Activated T-cell treated with anti-CD3 and anti-CD28 coated beads, Interleukin-2, amount 50 U/mL, for 72 hours (primary cell): ENCODE measurements at regions not wholly inside any gene's neighbourhood (a gene's known extent, or its start where the extent isn't known, plus 50 kb on each side); places are given as distances from the start of the nearest gene placed in this dataset.

Experiments used
- ATAC-seq, 2 donors: fragments of 150-1000 bp; cut with Tn5 transposase; replicated peaks in 1 of 2; 2 replicates each; pipeline ENCODE4 v1.10.0; 2021; ENCODE audit warnings: moderate library complexity in 2 of 2, mild to moderate bottlenecking in 1 of 2
- DNase-seq, 2 donors: peaks; one replicate each; pipeline ENCODE4 v3.0.0; 2021 to 2022; ENCODE audit warnings: mixed read lengths in 1 of 2
- H3K27ac Mint-ChIP-seq: one replicate; pipeline ENCODE4 v1.8.0; 2022; ENCODE audit warnings: mild to moderate bottlenecking, moderate library complexity, mixed read lengths
- H3K27me3 Mint-ChIP-seq: one replicate; pipeline ENCODE4 v1.8.0; 2022; ENCODE audit warnings: low read depth, mixed read lengths
- H3K36me3 Mint-ChIP-seq, 2 donors: one replicate each; pipeline ENCODE4 v1.8.0; 2022; ENCODE audit warnings: mixed read lengths in 2 of 2, mild to moderate bottlenecking in 1 of 2; ENCODE audit not compliant: insufficient read depth in 2 of 2
- H3K4me1 Mint-ChIP-seq: one replicate; pipeline ENCODE4 v1.8.0; 2022; ENCODE audit warnings: low read depth, mixed read lengths
- H3K4me3 Mint-ChIP-seq, 2 donors: one replicate each; pipeline ENCODE4 v1.8.0; 2022; ENCODE audit warnings: mild to moderate bottlenecking in 2 of 2, mixed read lengths in 2 of 2, moderate library complexity in 2 of 2
- H3K9me3 Mint-ChIP-seq, 2 donors: one replicate each; pipeline ENCODE4 v1.8.0; 2022; ENCODE audit warnings: mixed read lengths in 2 of 2

- no peaks in the 10 kb centered on the region for H3K4me1 Mint-ChIP-seq
- ATAC-seq = no peak
- H3K27me3 Mint-ChIP-seq = peaks cover 21% of the 10 kb centered on the region
- no peaks in the 10 kb centered on the region for H3K36me3 Mint-ChIP-seq
- H3K27ac Mint-ChIP-seq = no peak overlapping the region
- DNase-seq = no peak
- H3K4me3 Mint-ChIP-seq = no peak overlapping the region
- H3K9me3 Mint-ChIP-seq = no peaks in the 10 kb centered on the region
Observed at GRCh38 chr15:62912282-62912681, 130.3 kb upstream of the TPM1 start.

DNA sequence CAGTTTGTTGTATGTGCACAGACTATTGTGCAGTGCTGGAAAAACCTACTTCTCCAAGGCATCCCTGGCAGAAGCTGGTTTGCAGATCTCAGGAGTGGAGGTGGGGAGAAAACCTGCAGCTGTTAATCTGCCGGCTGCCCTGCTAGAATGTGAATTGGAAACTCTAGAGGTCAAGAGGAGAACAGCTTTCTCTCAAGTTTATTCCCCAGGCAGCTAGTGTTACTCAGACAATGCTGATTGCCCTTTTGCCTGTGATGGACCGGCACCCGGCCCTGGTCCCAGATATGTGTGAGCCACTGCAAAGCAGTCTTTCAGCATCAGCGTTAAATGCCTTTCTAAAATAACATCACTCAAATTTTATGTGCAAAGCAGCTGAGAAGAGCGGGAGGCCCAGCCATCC is 129.7 kb upstream of the TPM1 start:
- no peaks in the 10 kb centered on the region for H3K4me1 Mint-ChIP-seq
- no peak overlapping the region for H3K4me3 Mint-ChIP-seq
- no peak overlapping the region for H3K27ac Mint-ChIP-seq
- H3K9me3 Mint-ChIP-seq = no peaks in the 10 kb centered on the region
- ATAC-seq (no peak), DNase-seq (no peak)
- H3K36me3 Mint-ChIP-seq = no peaks in the 10 kb centered on the region
- peaks cover 25% of the 10 kb centered on the region for H3K27me3 Mint-ChIP-seq

GRCh38 chr15:62913246-62913645 is 129.3 kb upstream of the TPM1 start:
- DNase-seq = no peak
- H3K4me3 Mint-ChIP-seq = no peak overlapping the region
- H3K27me3 Mint-ChIP-seq = peaks cover 27% of the 10 kb centered on the region
- ATAC-seq = no peak
- H3K4me1 Mint-ChIP-seq = no peaks in the 10 kb centered on the region
- no peaks in the 10 kb centered on the region for H3K9me3 Mint-ChIP-seq
- no peak overlapping the region for H3K27ac Mint-ChIP-seq
- no peaks in the 10 kb centered on the region for H3K36me3 Mint-ChIP-seq

- H3K36me3 Mint-ChIP-seq = no peaks in the 10 kb centered on the region
- no peaks in the 10 kb centered on the region for H3K9me3 Mint-ChIP-seq
- ATAC-seq (no peak), DNase-seq (no peak)
- H3K4me3 Mint-ChIP-seq = no peak overlapping the region
- peaks cover 27% of the 10 kb centered on the region for H3K27me3 Mint-ChIP-seq
- no peaks in the 10 kb centered on the region for H3K4me1 Mint-ChIP-seq
- H3K27ac Mint-ChIP-seq = no peak overlapping the region
Observed at GRCh38 chr15:62914461-62915079, 128.0 kb upstream of the TPM1 start.

DNA sequence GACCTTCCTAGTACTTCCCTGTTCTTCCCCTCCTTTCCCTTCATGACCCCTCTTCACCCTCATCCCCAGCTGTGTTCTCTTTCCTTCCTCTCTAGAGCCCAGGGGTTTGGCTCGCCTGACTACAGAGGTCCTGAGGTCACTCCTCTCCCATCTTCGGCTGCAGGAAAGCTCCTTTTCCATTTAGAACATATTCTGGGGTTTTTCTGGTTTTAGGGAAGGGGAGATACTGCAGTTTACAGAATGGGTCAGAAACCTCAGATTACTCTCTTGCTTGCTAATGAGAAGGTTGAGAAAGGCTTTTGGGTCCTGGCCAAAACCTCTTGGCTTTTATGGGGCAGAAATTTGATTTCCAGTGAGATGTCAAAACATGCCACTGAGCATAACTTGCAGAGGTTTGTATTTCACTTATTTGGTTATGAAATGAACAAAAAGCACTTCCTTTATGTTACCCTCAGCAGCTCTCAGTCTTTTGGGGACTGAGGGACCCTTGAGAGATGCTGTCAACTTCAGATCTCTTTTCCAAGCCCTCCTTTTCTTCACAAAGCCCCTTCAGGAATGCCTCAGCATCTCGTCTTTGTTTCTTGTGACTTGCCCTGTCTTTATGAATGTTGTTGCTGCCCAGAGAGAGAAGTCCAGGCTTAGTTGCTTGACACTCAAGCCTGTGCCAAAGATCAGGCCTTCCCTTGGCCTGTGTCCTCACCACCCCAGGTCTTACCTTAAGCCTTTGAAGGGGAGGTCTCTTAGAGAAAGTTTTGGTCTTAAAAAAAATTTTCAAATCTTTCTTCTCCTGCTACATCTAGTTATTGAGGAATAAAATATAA is 121.7 kb upstream of the TPM1 start:
- no peak overlapping the region for H3K4me3 Mint-ChIP-seq
- no peaks in the 10 kb centered on the region for H3K4me1 Mint-ChIP-seq
- no peak overlapping the region for H3K27ac Mint-ChIP-seq
- ATAC-seq (no peak), DNase-seq (no peak)
- no peaks in the 10 kb centered on the region for H3K36me3 Mint-ChIP-seq
- no peaks in the 10 kb centered on the region for H3K9me3 Mint-ChIP-seq
- peaks cover 6% of the 10 kb centered on the region for H3K27me3 Mint-ChIP-seq

GRCh38 chr15:62922514-62922913 is 120.0 kb upstream of the TPM1 start:
- DNase-seq (no peak), ATAC-seq (no peak)
- Mint-ChIP-seq H3K27ac (no peak overlapping the region), H3K4me1 (no peaks in the 10 kb centered on the region), H3K36me3 (no peaks in the 10 kb centered on the region), H3K9me3 (no peaks in the 10 kb centered on the region), H3K4me3 (no peak overlapping the region), H3K27me3 (peaks cover 5% of the 10 kb centered on the region)

DNA sequence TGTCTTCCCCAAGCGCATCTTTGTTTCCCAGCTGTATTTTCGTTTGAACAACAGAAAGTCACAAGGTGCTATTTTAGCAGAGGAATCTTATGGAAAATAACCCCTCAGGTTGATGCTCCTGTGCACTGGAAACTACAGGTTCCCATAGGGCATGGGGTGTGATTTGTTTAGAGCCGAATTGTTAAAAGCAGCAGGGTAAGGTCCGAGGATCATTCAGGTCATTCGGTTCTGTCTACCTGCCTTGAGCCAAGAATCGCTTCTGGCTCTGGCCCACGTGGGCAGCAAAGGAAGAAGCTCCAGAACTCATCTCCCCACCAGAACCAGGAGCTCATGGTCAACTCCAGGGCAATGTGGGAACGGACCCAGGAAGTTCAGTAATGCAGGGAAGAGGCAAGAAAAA is 116.7 kb upstream of the TPM1 start:
- no peaks in the 10 kb centered on the region for H3K4me1 Mint-ChIP-seq
- no peak overlapping the region for H3K4me3 Mint-ChIP-seq
- DNase-seq = no peak
- H3K27me3 Mint-ChIP-seq = peaks cover 7% of the 10 kb centered on the region
- no peaks in the 10 kb centered on the region for H3K9me3 Mint-ChIP-seq
- no peak for ATAC-seq
- no peaks in the 10 kb centered on the region for H3K36me3 Mint-ChIP-seq
- no peak overlapping the region for H3K27ac Mint-ChIP-seq

DNA sequence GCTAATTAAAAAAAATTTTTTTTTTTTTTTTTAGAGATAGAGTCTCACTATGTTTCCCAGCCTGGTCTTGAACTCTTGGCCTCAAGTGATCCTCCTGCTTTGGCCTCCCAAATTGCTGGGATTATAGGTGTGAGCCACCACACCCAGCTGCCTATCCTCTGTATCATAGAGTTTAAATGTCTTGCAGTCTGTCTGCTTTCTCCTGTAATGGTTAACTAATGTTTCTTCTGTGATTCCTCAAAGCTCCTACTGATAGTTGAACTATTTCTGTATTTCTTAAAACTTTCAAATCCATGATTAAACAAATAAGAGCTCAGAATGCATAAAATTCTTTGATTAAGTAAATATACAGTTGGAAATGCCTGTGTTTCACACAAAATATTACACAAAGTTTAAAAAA is 115.4 kb upstream of the TPM1 start:
- no peaks in the 10 kb centered on the region for H3K9me3 Mint-ChIP-seq
- ATAC-seq (no peak), DNase-seq (no peak)
- H3K36me3 Mint-ChIP-seq = no peaks in the 10 kb centered on the region
- H3K4me3 Mint-ChIP-seq = no peak overlapping the region
- no peak overlapping the region for H3K27ac Mint-ChIP-seq
- H3K27me3 Mint-ChIP-seq = peaks cover 14% of the 10 kb centered on the region
- no peaks in the 10 kb centered on the region for H3K4me1 Mint-ChIP-seq

DNA sequence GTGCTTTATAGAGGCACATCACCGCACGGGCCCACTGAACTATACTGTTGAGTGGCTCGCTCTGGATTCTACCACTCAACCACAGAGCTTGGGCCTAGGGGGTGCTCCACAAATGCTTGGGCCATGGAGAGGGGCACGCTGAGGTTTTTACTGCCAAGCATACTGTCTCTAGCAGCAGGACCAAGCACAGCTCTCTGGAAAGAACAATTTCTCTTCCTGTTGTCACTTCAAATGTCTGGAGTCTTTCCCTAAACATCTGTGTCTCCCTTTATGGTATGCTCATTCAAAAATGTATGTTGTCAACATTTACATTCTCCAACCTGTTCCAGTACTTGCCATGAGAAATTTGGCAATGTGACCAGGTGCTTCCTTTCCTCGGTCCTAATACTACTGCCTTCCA is 114.7 kb upstream of the TPM1 start:
- no peak overlapping the region for H3K4me3 Mint-ChIP-seq
- H3K36me3 Mint-ChIP-seq = no peaks in the 10 kb centered on the region
- no peaks in the 10 kb centered on the region for H3K9me3 Mint-ChIP-seq
- no peaks in the 10 kb centered on the region for H3K4me1 Mint-ChIP-seq
- peaks cover 21% of the 10 kb centered on the region for H3K27me3 Mint-ChIP-seq
- DNase-seq (no peak), ATAC-seq (no peak)
- no peak overlapping the region for H3K27ac Mint-ChIP-seq

GRCh38 chr15:62928242-62928999 is 114.1 kb upstream of the TPM1 start:
- Mint-ChIP-seq H3K36me3 (no peaks in the 10 kb centered on the region), H3K4me3 (no peak overlapping the region), H3K27me3 (peaks cover 21% of the 10 kb centered on the region), H3K27ac (no peak overlapping the region), H3K4me1 (no peaks in the 10 kb centered on the region), H3K9me3 (no peaks in the 10 kb centered on the region)
- ATAC-seq (no peak), DNase-seq (no peak)

DNA sequence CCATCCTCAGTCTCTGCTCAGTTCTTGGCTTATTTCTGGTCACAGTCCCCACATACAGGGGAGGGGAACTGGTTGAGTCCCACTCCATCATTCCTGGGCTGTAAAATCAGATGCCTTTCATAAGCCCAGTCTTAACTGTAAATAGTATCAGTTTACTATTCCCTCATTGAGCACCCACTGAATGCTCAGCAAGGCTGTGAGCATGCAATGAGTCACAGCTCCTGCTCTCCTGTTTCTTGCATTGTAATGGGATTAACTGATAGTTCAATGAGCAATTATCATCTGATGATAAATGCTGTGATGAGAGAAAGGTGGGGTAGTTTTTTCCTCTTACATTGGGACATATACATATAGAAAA is 113.6 kb upstream of the TPM1 start:
- no peak overlapping the region for H3K4me3 Mint-ChIP-seq
- no peaks in the 10 kb centered on the region for H3K4me1 Mint-ChIP-seq
- DNase-seq = no peak
- no peaks in the 10 kb centered on the region for H3K36me3 Mint-ChIP-seq
- H3K9me3 Mint-ChIP-seq = no peaks in the 10 kb centered on the region
- H3K27ac Mint-ChIP-seq = no peak overlapping the region
- ATAC-seq = no peak
- peaks cover 21% of the 10 kb centered on the region for H3K27me3 Mint-ChIP-seq

GRCh38 chr15:62931650-62932049 is 110.9 kb upstream of the TPM1 start:
- peaks cover 42% of the 10 kb centered on the region for H3K27me3 Mint-ChIP-seq
- no peak overlapping the region for H3K27ac Mint-ChIP-seq
- H3K4me3 Mint-ChIP-seq = no peak overlapping the region
- ATAC-seq (no peak), DNase-seq (no peak)
- no peaks in the 10 kb centered on the region for H3K36me3 Mint-ChIP-seq
- no peaks in the 10 kb centered on the region for H3K9me3 Mint-ChIP-seq
- no peaks in the 10 kb centered on the region for H3K4me1 Mint-ChIP-seq

DNA sequence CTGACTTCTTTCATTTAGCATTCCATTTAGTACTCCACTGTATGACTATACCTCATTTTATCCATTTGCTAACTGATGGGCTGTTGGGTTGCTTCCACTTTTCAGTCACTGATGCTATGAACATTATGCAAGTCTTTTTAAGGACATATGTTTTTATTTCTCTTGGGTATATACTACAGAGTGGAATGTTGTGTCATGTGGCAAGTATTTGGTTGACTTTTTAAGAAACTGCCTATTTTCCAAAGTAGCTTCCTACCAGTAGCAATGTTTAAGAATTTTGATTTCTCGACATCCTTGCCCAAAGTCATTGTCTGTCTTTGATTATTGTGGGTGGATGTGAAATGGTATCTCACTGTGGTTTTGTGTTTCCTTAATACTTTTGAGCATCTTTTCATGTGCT is 110.1 kb upstream of the TPM1 start:
- Mint-ChIP-seq H3K27ac (no peak overlapping the region), H3K36me3 (no peaks in the 10 kb centered on the region), H3K4me3 (no peak overlapping the region), H3K9me3 (no peaks in the 10 kb centered on the region), H3K4me1 (no peaks in the 10 kb centered on the region), H3K27me3 (peaks cover 47% of the 10 kb centered on the region)
- ATAC-seq (no peak), DNase-seq (no peak)
